AG08396 (cell line): ENCODE measurements at regions not wholly inside any gene's neighbourhood (a gene's known extent, or its start where the extent isn't known, plus 50 kb on each side); places are given as distances from the start of the nearest gene placed in this dataset.

ENCODE experiments used
- DNase-seq: peaks from one replicate; pipeline ENCODE4 v3.0.0; 2012; ENCODE audit warnings: low spot score, mixed read lengths

- DNase-seq: no peak
Observed at GRCh38 chr6:100267721-100268123, 197.0 kb downstream of the SIM1 start.

- DNase-seq: no peak
Observed at GRCh38 chr6:100266494-100267401, 198.0 kb downstream of the SIM1 start.

- no peak for DNase-seq
Observed at GRCh38 chr6:100262086-100262485, 202.6 kb downstream of the SIM1 start.

DNA sequence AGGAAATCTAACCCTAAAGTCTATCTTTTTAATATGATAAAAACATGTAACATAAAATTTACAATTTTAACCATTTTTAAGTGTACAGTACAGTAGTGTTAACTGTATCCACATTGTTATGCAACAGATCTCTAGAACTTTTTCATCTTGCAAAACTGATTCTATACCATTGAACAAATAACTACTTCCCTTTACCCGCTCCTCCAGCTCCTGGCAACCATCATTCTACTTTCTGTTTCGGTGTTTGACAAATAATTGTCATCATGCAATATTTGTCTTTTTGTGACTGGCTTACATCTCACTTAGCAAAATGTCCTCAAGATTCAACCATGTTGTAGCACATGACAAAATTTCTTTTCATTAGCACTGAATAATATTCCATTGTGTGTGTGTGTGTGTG, 203.2 kb downstream of the SIM1 start:
- no peak for DNase-seq

- DNase-seq: no peak
Observed at GRCh38 chr6:100260584-100260983, 204.1 kb downstream of the SIM1 start.

GRCh38 chr6:100259865-100260264, 204.9 kb downstream of the SIM1 start:
- DNase-seq: no peak

DNA sequence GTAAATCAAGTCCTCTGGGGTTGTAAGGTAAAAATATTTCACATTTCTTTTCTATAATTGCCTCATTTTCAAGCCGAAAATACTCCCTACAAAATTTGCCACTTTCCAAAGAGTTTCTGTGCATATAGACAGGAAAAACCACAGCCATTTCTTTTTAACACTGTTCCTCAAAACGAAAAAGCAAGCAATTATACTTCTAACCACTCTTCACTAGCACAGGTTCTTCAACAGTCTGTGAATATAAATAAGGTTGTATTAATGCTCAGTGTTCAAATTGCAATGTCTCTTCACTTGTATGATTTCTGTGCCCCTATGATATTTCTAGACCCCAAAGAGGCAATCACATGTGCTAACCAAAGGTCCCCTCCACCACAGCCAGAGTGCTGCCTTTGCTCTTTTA, 206.0 kb downstream of the SIM1 start:
- DNase-seq: no peak

DNA sequence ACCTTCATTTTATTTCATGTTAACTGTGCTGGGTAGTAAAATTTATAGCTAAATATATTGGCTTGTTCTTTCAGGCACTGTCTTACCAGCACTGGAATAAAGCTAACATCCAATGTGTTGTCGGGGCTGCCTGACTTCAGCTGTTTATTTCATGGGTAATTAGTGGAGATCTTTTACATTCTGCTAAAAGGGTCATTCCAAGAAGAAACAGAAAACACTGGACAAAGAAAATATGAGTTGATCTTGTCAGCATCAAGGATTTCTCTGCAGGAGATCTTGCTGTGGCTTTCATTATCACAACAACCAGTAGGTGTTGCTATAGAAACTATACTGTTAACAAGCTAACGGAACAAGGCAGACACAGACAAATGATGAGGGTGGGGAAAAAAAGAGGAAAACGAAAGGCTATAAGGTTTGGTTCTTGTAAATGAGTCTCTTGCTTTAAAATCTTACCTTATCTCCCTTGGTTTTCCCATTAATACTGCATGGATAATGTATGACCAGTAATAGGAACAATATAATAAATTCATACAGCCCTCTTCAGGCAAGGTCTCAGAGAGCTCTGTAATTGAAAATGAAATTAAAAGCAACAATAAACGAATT, 206.8 kb downstream of the SIM1 start:
- peak; percentile 9 for DNase-seq

- no peak for DNase-seq
Observed at GRCh38 chr6:100255701-100256100, 209.0 kb downstream of the SIM1 start.

- DNase-seq: no peak
Observed at GRCh38 chr6:100247123-100247522, 217.6 kb downstream of the SIM1 start.

DNA sequence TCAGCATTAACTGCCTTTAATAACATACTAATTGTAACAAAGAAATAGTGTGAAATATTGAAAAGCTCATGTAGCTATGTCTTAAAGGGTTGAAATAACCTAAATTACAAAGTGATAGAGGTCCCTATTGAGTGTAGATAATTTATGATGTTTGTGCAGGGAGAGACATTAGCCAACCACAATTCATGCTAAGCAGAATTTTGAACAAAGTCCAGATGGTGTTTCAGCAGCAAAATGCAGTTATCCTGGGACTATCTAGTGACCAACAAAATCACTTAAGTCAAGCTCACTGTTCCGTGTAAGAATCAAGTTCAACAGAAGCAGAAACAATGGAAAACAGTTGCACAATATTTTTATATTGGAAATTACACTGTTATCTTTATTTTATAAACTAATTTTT, 218.5 kb downstream of the SIM1 start:
- DNase-seq: no peak

DNA sequence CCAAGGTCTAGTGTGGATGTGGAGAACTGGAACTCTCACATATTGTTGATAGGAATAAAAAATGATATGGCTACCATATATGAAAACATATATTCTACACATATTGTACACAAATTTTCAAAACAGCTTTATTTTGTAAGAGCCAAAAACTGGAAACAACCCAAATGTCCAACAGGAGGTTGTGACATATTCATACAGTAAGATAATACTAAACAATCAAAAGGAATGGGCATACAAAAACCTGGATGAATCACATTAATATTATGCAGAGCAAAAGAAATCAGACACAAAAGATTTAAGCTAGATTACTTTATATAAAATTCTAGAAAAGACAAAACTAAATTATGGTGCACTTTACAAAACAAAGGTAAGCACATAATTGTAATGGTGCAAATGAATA, 223.9 kb downstream of the SIM1 start:
- no peak for DNase-seq

DNA sequence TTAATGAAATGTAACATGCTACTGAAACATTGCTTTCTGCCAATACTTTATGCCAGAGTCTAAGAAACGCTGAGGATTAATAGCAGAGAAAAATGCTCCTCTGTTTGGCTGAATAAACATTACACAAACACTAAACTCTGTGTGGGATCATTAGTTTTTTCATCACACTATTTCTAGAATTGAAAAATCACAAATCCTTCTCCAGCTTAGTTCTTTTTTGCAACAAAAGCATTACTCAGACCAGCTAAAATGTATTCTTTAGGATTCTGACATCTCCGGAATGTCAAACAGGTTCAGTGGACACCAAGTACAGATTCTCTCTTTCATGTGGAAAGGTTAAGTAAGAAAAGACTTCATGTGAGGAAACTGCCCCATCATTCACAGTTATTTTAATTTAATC, 226.9 kb downstream of the SIM1 start:
- DNase-seq: no peak

DNA sequence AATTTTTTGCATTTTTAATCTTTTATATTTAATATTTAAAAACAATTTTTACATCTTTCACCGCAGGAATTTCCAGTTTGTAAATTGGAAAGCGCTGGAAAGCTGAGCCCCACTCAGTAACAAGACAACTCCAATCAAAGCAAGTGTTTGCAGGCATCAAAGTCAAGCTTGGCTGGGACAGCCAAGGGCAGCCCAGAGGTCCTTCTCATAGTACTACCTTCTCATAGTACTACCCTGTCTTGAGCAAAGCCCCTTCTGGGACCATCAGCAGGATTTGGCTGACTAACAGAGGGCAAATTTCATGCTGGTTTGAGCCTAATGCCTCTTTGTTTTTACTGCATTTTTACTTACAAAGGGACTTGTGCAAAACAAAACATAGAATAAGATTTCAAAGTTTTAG, 228.3 kb downstream of the SIM1 start:
- no peak for DNase-seq

DNA sequence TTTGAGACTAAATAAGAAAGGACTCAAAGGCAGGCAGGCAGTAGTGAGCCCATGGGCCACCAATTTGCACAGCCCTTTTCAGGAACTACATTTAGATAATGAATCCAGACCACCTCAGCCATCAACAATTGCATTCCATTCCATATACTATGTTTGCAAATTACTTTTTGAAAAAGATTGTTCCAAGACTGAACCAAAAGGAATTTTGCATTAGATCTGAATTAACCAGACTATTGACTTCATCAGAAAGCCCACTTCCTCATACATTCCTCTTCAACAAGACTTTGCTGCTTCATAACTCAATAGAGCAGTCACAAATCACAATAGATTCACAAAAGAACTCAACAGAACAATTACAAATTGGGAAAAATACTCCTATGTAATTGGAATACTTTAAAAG, 229.1 kb downstream of the SIM1 start:
- no peak for DNase-seq

GRCh38 chr6:100234625-100235024, 230.1 kb downstream of the SIM1 start:
- no peak for DNase-seq

GRCh38 chr6:100232781-100233573, 231.7 kb downstream of the SIM1 start:
- DNase-seq: no peak

DNA sequence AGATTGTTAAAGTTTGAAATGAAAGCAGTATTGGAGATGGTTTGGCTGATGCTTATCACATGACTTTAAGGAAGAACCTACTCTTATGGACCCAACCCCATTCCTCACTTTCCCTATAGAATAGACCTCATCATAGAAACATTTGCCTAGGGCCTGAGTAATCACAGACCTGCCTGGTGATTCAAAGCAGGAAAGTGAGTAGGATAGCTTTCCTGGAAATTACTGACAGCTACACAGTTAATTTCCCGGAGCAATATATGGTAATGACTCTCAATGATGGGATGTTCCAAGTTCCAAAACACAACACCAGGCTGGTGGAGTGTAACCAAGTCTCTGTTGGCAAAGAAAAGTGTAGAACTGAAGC, 233.8 kb downstream of the SIM1 start:
- no peak for DNase-seq

GRCh38 chr6:100230115-100230952, 234.4 kb downstream of the SIM1 start:
- DNase-seq: no peak

DNA sequence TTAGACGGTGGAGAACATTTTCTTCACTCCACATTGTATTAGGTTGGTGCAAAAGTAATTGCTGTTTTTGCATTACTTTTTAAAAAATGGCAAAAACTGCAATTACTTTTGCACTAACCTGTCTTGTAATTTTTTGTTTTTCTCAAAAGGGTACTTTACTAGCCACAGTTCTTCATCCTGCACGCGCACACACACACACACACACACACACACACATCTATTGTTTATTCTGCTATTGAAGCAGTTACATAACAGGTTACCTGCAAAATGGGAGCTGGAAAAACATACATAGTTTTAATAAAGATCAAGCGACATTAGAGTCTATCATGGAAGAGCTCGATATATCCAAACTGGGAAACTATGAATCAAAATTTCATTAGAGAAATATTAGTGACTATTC, 235.2 kb downstream of the SIM1 start:
- DNase-seq: no peak

DNA sequence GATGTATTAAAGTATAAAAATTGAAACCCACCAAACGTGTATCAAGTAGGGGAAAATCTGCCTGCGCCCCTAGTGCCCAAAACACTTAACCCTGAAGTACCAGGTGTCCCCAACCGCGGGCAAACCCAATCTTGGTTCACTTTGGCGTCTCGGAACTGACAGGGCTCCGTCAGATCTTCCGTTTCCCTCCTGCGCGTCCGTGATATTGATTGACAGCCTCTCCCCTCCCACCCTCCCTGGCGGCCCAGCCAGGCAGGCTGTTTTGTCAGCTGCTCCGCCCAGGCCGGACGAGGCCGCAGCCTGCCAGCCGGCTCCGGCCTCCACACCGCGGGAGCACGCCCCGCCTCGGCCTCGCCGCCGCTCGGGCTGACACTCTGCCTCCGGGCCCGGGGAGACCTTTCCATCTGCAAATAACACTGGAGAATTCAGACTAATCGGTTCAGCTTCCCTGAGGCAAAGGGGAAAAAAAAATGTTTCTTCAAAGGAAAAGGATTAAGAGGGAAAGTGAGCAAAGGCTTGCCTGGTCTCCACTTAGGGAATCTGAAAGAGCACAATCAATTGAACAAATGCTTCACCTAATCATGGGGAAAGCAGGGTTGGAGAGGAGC, 234.9 kb upstream of the MCHR2 start:
- DNase-seq: peak; percentile 84

- no peak for DNase-seq
Observed at GRCh38 chr6:100228437-100228833, 234.4 kb upstream of the MCHR2 start.
